HL-60 (cell line): ENCODE measurements at regions not wholly inside any gene's neighbourhood (a gene's known extent, or its start where the extent isn't known, plus 50 kb on each side); places are given as distances from the start of the nearest gene placed in this dataset.

Source experiments
- GABPA ChIP-seq: IDR thresholded peaks from 2 replicates; pipeline ENCODE4 v1.6.1; 2012; ENCODE audit warnings: low read depth
- POLR2AphosphoS5 ChIP-seq: IDR thresholded peaks from 2 replicates; pipeline ENCODE4 v1.6.1; 2012; ENCODE audit warnings: low read depth
- SPI1 ChIP-seq: IDR thresholded peaks from 2 replicates; pipeline ENCODE4 v1.6.1; 2012; ENCODE audit warnings: low read depth, mild to moderate bottlenecking, borderline replicate concordance
- TF ChIP-seq, protein P1 (sequence below): IDR thresholded peaks from one replicate; pipeline ENCODE4 v1.5.1; 2011; ENCODE audit warnings: low read length, control low read depth, inconsistent platforms; ENCODE audit not compliant: insufficient read depth
- TF ChIP-seq, protein P2 (sequence below): IDR thresholded peaks from 2 replicates; pipeline ENCODE4 v1.6.1; 2012; ENCODE audit warnings: low read depth; ENCODE audit not compliant: insufficient replicate concordance

- TF ChIP-seq, protein P1, sequence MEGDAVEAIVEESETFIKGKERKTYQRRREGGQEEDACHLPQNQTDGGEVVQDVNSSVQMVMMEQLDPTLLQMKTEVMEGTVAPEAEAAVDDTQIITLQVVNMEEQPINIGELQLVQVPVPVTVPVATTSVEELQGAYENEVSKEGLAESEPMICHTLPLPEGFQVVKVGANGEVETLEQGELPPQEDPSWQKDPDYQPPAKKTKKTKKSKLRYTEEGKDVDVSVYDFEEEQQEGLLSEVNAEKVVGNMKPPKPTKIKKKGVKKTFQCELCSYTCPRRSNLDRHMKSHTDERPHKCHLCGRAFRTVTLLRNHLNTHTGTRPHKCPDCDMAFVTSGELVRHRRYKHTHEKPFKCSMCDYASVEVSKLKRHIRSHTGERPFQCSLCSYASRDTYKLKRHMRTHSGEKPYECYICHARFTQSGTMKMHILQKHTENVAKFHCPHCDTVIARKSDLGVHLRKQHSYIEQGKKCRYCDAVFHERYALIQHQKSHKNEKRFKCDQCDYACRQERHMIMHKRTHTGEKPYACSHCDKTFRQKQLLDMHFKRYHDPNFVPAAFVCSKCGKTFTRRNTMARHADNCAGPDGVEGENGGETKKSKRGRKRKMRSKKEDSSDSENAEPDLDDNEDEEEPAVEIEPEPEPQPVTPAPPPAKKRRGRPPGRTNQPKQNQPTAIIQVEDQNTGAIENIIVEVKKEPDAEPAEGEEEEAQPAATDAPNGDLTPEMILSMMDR: no peak
- TF ChIP-seq, protein P2, sequence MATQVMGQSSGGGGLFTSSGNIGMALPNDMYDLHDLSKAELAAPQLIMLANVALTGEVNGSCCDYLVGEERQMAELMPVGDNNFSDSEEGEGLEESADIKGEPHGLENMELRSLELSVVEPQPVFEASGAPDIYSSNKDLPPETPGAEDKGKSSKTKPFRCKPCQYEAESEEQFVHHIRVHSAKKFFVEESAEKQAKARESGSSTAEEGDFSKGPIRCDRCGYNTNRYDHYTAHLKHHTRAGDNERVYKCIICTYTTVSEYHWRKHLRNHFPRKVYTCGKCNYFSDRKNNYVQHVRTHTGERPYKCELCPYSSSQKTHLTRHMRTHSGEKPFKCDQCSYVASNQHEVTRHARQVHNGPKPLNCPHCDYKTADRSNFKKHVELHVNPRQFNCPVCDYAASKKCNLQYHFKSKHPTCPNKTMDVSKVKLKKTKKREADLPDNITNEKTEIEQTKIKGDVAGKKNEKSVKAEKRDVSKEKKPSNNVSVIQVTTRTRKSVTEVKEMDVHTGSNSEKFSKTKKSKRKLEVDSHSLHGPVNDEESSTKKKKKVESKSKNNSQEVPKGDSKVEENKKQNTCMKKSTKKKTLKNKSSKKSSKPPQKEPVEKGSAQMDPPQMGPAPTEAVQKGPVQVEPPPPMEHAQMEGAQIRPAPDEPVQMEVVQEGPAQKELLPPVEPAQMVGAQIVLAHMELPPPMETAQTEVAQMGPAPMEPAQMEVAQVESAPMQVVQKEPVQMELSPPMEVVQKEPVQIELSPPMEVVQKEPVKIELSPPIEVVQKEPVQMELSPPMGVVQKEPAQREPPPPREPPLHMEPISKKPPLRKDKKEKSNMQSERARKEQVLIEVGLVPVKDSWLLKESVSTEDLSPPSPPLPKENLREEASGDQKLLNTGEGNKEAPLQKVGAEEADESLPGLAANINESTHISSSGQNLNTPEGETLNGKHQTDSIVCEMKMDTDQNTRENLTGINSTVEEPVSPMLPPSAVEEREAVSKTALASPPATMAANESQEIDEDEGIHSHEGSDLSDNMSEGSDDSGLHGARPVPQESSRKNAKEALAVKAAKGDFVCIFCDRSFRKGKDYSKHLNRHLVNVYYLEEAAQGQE: no peak
- TF ChIP-seq POLR2AphosphoS5: no peak
- no peak for TF ChIP-seq GABPA
- no peak for TF ChIP-seq SPI1
Observed at GRCh38 chr3:83953417-83954089, 1005.2 kb upstream of the CADM2 start.
